ENCODE measurements at regions not wholly inside any gene's neighbourhood (a gene's known extent, or its start where the extent isn't known, plus 50 kb on each side); places are given as distances from the start of the nearest gene placed in this dataset.

DNA sequence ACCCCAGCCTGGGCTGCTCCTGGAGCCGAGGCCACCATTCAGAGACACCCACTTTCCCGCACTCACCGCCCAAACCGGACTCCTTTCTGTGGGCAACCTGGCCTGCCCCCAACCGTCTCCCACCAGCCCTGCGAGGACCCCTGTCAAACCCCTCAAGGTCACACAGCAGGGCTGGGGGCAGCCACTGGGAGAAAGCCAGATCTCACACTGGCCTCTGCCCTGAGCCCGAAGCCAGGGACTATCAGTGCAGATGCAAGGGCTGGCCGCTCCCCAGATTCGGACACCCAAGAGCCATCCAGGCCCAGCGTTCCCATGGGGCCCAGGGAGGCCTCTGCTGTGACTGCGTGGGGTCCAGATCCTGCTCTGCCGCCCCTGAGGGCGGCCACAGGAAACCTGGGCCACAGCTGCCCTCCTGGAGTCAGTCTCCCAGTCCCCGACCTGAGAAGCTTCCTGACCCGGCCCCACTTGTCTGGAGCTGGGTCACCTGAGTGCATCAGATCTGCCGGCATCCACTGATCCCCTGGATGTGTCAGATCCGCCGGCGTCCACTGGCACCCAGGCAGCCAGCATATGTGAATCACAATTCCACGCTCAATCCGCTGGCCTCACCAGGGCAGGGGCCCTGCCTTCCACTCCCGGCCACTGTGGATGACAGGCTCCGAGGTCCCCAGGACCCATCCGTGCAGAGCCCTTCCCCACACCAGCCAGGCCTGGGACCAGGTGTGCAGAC, 139.7 kb downstream of the BRD1 start:
- Histone ChIP-seq H2AFZ (no peak overlapping the region), H3K9me2 (ENCODE audit: insufficient read depth) (no peaks in the 10 kb centered on the region), H3K79me2 (replicated peaks; ENCODE audit: insufficient read depth) (no peaks in the 10 kb centered on the region), H3K4me3 (no peak overlapping the region), H3F3A (replicated peaks; ENCODE audit: low read depth) (no peaks in the 10 kb centered on the region), H3K36me3 (ENCODE audit: insufficient read depth) (no peaks in the 10 kb centered on the region), H3K27me3 (ENCODE audit: insufficient read depth) (no peaks in the 10 kb centered on the region), H4K20me1 (replicated peaks; ENCODE audit: insufficient read depth) (no peaks in the 10 kb centered on the region), H3K4me1 (ENCODE audit: insufficient read depth) (no peaks in the 10 kb centered on the region), H3K27ac (ENCODE audit: low read depth) (no peak overlapping the region), H3K4me2 (no peak overlapping the region)
- TF ChIP-seq JUNB (IDR thresholded peaks at IDR 0.05; ENCODE audit: unreplicated experiment) = no peak
- TF ChIP-seq ETS1 (IDR thresholded peaks at IDR 0.05) = no peak
- TF ChIP-seq NANOG (IDR thresholded peaks at IDR 0.05; ENCODE audit: borderline replicate concordance) = no peak
- TF ChIP-seq, protein P1, sequence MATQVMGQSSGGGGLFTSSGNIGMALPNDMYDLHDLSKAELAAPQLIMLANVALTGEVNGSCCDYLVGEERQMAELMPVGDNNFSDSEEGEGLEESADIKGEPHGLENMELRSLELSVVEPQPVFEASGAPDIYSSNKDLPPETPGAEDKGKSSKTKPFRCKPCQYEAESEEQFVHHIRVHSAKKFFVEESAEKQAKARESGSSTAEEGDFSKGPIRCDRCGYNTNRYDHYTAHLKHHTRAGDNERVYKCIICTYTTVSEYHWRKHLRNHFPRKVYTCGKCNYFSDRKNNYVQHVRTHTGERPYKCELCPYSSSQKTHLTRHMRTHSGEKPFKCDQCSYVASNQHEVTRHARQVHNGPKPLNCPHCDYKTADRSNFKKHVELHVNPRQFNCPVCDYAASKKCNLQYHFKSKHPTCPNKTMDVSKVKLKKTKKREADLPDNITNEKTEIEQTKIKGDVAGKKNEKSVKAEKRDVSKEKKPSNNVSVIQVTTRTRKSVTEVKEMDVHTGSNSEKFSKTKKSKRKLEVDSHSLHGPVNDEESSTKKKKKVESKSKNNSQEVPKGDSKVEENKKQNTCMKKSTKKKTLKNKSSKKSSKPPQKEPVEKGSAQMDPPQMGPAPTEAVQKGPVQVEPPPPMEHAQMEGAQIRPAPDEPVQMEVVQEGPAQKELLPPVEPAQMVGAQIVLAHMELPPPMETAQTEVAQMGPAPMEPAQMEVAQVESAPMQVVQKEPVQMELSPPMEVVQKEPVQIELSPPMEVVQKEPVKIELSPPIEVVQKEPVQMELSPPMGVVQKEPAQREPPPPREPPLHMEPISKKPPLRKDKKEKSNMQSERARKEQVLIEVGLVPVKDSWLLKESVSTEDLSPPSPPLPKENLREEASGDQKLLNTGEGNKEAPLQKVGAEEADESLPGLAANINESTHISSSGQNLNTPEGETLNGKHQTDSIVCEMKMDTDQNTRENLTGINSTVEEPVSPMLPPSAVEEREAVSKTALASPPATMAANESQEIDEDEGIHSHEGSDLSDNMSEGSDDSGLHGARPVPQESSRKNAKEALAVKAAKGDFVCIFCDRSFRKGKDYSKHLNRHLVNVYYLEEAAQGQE (IDR thresholded peaks at IDR 0.05; ENCODE audit: unreplicated experiment) = no peak
- no peak for TF ChIP-seq EZH2phosphoT487 (IDR thresholded peaks at IDR 0.05; ENCODE audit: unreplicated experiment)
- no peak for TF ChIP-seq POLR2AphosphoS5 (IDR thresholded peaks at IDR 0.05; ENCODE audit: low read depth)
- TF ChIP-seq ZNF331 (CRISPR knock-in tag; IDR thresholded peaks at IDR 0.05; ENCODE audit: low read depth) = no peak
- TF ChIP-seq STAT1 (IDR thresholded peaks at IDR 0.05; ENCODE audit: unreplicated experiment) = no peak
- TF ChIP-seq CREB1 (CRISPR knock-in tag; IDR thresholded peaks at IDR 0.05; ENCODE audit: low read depth) = no peak
- ATAC-seq (no peak), DNase-seq (ENCODE audit: low spot score) (no peak)
- peaks cover 1% of the 10 kb centered on the region for H3K27me3 Mint-ChIP-seq (ENCODE audit: insufficient read depth, low read depth, poor library complexity)
- peaks cover 23% of the 10 kb centered on the region for H3K9me3 Mint-ChIP-seq
- no peak overlapping the region for H3K27ac Mint-ChIP-seq
- H3K4me3 Mint-ChIP-seq = no peak overlapping the region
- peaks cover 20% of the 10 kb centered on the region; the same call in 2 of the 3 replicates for H3K36me3 Mint-ChIP-seq (ENCODE audit: low read depth)
- no peaks in the 10 kb centered on the region for H3K4me1 Mint-ChIP-seq

DNA sequence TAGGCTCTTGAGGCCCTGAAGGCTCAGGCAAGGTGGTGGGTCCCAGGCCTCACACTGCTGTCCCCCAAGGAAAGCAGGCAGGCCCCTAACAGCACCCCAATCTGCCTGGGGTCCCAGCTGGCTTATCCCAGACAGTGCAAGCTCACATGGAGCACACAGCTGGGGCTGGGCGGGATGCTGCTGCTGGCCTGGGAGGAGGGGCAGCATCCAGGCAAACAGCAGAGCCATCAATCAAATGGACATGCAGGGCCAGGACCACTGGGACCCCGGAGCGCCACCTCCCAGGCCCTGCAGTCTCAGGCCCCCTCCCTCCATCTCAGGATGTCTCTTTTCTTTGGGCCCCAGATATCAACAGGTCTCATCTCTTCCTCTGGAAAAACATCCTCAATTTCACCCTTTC, 140.3 kb downstream of the BRD1 start:
- no peak for DNase-seq (ENCODE audit: low spot score)
- Histone ChIP-seq H3F3A (replicated peaks; ENCODE audit: low read depth) (no peaks in the 10 kb centered on the region), H3K4me3 (no peak overlapping the region), H3K79me2 (replicated peaks; ENCODE audit: insufficient read depth) (no peaks in the 10 kb centered on the region), H3K27ac (ENCODE audit: low read depth) (no peak overlapping the region), H3K36me3 (ENCODE audit: insufficient read depth) (0 out of 2 replicates have a peak, but pooled peaks cover 2% of the 10 kb centered on the region), H3K27me3 (ENCODE audit: insufficient read depth) (no peaks in the 10 kb centered on the region), H4K20me1 (replicated peaks; ENCODE audit: insufficient read depth) (no peaks in the 10 kb centered on the region), H3K4me1 (ENCODE audit: insufficient read depth) (no peaks in the 10 kb centered on the region), H3K4me2 (no peak overlapping the region), H3K9me2 (ENCODE audit: insufficient read depth) (no peaks in the 10 kb centered on the region), H2AFZ (no peak overlapping the region)
- Mint-ChIP-seq H3K4me1 (no peaks in the 10 kb centered on the region), H3K27ac (no peak overlapping the region), H3K36me3 (ENCODE audit: low read depth) (peaks cover 18% of the 10 kb centered on the region; the same call in 2 of the 3 replicates), H3K27me3 (ENCODE audit: insufficient read depth, low read depth, poor library complexity) (peaks cover 3% of the 10 kb centered on the region), H3K4me3 (no peak overlapping the region), H3K9me3 (peaks cover 21% of the 10 kb centered on the region)
- TF ChIP-seq NANOG (IDR thresholded peaks at IDR 0.05; ENCODE audit: borderline replicate concordance) = no peak
- TF ChIP-seq, protein P1 (IDR thresholded peaks at IDR 0.05; ENCODE audit: unreplicated experiment) = no peak
- no peak for TF ChIP-seq POLR2AphosphoS5 (IDR thresholded peaks at IDR 0.05; ENCODE audit: low read depth)
- no peak for ATAC-seq

All from GM23338 (cell line).